ENCODE measurements at regions not wholly inside any gene's neighbourhood (a gene's known extent, or its start where the extent isn't known, plus 50 kb on each side); places are given as distances from the start of the nearest gene placed in this dataset.

DNA sequence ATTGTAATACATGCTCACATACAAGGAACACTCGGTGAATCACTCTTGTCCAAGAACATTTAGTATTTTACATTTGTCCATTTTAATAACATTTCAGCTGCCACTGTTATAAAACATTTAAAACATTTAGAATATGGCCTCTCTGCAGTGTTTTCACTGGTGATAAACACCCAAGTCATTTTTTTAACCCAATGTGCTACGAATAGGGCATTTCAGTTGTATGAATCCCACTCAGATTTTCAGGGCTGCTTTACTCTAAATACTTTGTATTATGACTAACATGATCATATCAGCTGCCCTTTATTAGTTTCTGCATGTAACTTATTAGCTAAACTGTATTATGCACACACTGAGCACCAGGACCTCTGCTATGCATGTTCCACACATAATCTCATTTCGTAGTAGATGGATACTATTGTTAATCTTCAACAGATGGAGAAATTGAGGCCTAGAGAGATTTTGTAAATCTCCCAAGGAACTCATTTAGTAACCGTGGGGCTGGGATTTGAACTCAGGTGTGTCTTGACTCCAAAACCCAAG is 148.6 kb upstream of the CDIN1 start:
- TF ChIP-seq, protein P1, sequence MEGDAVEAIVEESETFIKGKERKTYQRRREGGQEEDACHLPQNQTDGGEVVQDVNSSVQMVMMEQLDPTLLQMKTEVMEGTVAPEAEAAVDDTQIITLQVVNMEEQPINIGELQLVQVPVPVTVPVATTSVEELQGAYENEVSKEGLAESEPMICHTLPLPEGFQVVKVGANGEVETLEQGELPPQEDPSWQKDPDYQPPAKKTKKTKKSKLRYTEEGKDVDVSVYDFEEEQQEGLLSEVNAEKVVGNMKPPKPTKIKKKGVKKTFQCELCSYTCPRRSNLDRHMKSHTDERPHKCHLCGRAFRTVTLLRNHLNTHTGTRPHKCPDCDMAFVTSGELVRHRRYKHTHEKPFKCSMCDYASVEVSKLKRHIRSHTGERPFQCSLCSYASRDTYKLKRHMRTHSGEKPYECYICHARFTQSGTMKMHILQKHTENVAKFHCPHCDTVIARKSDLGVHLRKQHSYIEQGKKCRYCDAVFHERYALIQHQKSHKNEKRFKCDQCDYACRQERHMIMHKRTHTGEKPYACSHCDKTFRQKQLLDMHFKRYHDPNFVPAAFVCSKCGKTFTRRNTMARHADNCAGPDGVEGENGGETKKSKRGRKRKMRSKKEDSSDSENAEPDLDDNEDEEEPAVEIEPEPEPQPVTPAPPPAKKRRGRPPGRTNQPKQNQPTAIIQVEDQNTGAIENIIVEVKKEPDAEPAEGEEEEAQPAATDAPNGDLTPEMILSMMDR (IDR thresholded peaks at IDR 0.05; ENCODE audit: low read depth, low read length, poor library complexity, severe bottlenecking) = no peak
- TF ChIP-seq EZH2phosphoT487 (IDR thresholded peaks at IDR 0.05; ENCODE audit: borderline replicate concordance, low read length) = no peak
